ENCODE measurements at regions not wholly inside any gene's neighbourhood (a gene's known extent, or its start where the extent isn't known, plus 50 kb on each side); places are given as distances from the start of the nearest gene placed in this dataset.

GRCh38 chr4:27928761-27929540 is 1068.3 kb downstream of the STIM2 start:
- H3K27ac ChIP-seq (ENCODE audit: low read depth in 2 of 2, low read length in 1 of 2) = no peak overlapping the region

More at GRCh38 chr4:27928761-27929540, 1068.3 kb downstream of the STIM2 start:
- no peaks in the 10 kb centered on the region for H3K9me2 ChIP-seq
- ChIA-PET CTCF (no interaction called here), POLR2A (no interaction called here)
- TF ChIP-seq, protein P1, sequence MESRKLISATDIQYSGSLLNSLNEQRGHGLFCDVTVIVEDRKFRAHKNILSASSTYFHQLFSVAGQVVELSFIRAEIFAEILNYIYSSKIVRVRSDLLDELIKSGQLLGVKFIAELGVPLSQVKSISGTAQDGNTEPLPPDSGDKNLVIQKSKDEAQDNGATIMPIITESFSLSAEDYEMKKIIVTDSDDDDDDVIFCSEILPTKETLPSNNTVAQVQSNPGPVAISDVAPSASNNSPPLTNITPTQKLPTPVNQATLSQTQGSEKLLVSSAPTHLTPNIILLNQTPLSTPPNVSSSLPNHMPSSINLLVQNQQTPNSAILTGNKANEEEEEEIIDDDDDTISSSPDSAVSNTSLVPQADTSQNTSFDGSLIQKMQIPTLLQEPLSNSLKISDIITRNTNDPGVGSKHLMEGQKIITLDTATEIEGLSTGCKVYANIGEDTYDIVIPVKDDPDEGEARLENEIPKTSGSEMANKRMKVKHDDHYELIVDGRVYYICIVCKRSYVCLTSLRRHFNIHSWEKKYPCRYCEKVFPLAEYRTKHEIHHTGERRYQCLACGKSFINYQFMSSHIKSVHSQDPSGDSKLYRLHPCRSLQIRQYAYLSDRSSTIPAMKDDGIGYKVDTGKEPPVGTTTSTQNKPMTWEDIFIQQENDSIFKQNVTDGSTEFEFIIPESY (IDR thresholded peaks at IDR 0.05; ENCODE audit: borderline replicate concordance, low read depth) = no peak
- no peak for TF ChIP-seq REST (IDR thresholded peaks at IDR 0.05; ENCODE audit: low read depth, low read length)
- no peak for TF ChIP-seq POLR2AphosphoS5 (IDR thresholded peaks at IDR 0.05; ENCODE audit: low read depth, low read length)
- no peak for TF ChIP-seq FOSL2 (IDR thresholded peaks at IDR 0.05; ENCODE audit: borderline replicate concordance, low read depth)
- no peak for TF ChIP-seq SMC3 (IDR thresholded peaks at IDR 0.05; ENCODE audit: low read depth, low read length)
- TF ChIP-seq TCF12 (IDR thresholded peaks at IDR 0.05) = no peak
- no peak for TF ChIP-seq IRF3 (IDR thresholded peaks at IDR 0.05; ENCODE audit: low read depth, low read length)
- no peak overlapping the region for H3K4me3 ChIP-seq (ENCODE audit: low read depth in 2 of 2, low read length in 1 of 2)
- H3K9me3 ChIP-seq = no peaks in the 10 kb centered on the region
- no peaks in the 10 kb centered on the region for H3F3A ChIP-seq (replicated peaks; ENCODE audit: insufficient read depth)
- no peaks in the 10 kb centered on the region for H4K20me1 ChIP-seq (ENCODE audit: insufficient read depth)
- no peaks in the 10 kb centered on the region for H3K4me1 ChIP-seq (ENCODE audit: control insufficient read depth in 1 of 2, insufficient read depth in 2 of 2, low read depth in 1 of 2, low read length in 1 of 2)
- H3K79me2 ChIP-seq (ENCODE audit: insufficient read depth) = no peaks in the 10 kb centered on the region
- no peaks in the 10 kb centered on the region for H3K36me3 ChIP-seq (replicated peaks in 1 of 2; ENCODE audit: control insufficient read depth in 1 of 2, insufficient read depth in 2 of 2, low read length in 1 of 2)
- no peak overlapping the region for H2AFZ ChIP-seq (ENCODE audit: low read depth)
- 2% methylated on average over 4 of the region's 4 CpGs for WGBS (ENCODE audit: low lambda C conversion rate)
- no peak overlapping the region for H3K9ac ChIP-seq
- no peak for DNase-seq
- no peak overlapping the region for H3K4me2 ChIP-seq
- no peaks in the 10 kb centered on the region for H3K27me3 ChIP-seq (ENCODE audit: insufficient read depth)

Data from SK-N-SH (cell line).